ENCODE measurements at regions not wholly inside any gene's neighbourhood (a gene's known extent, or its start where the extent isn't known, plus 50 kb on each side); places are given as distances from the start of the nearest gene placed in this dataset.
"Not testable (repeated sequence)": the region's sequence is repeated elsewhere in the genome, so short reads cannot be mapped to it uniquely, and the experiment has no call there.

DNA sequence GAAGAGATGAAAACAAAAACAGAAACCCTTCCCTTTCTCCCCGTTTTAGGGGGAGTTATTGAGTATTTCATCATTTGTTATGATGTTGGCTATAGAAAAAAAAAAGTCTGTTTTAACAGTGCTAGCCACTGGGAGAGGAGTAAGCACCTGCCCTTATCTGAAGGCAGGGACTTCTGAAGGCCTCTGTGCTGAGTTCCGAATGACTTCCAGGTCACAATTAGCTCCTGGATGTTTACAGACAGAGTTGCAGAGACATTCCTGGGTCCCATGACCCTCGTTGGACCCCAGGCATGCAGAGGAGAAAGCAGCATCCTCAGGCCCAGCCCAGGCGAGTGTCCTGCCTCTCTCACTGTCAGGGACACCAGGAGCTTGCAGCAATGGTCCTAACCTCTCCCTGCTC lies 328.5 kb downstream of the CACNA1B start:
- H3K9me3 ChIP-seq (ENCODE audit: insufficient read depth in 2 of 2, low read depth in 1 of 2, low read length in 1 of 2) = peaks cover 0 to 30% of the 10 kb centered on the region in 2 experiments; a peak in 2 of 4 replicates
- H3K9ac ChIP-seq (replicated peaks in 1 of 4; ENCODE audit: extremely low read depth in 1 of 4, low read depth in 3 of 4, low read length in 3 of 4); H2AK5ac ChIP-seq (ENCODE audit: low read depth, low read length); DNase-seq (ENCODE audit: low read depth in 1 of 2, low spot score in 2 of 2); H4K20me1 ChIP-seq (replicated peaks in 1 of 2; ENCODE audit: control insufficient read depth in 1 of 2, insufficient read depth in 2 of 2, low read length in 2 of 2); H2BK5ac ChIP-seq (ENCODE audit: low read depth, low read length); H2BK15ac ChIP-seq (ENCODE audit: low read length); H4K91ac ChIP-seq (replicated peaks; ENCODE audit: insufficient read length, low read length); H3K18ac ChIP-seq (ENCODE audit: extremely low read depth, low read length); H3K4me2 ChIP-seq (ENCODE audit: insufficient read depth in 1 of 2, low read depth in 2 of 2, low read length in 2 of 2); H4K5ac ChIP-seq (ENCODE audit: insufficient read length, low read depth, low read length); POLR2A ChIA-PET (ENCODE audit: partially characterized antibody); H2BK20ac ChIP-seq (ENCODE audit: low read length); CTCF ChIA-PET (ENCODE audit: partially characterized antibody); H3K4ac ChIP-seq (replicated peaks; ENCODE audit: insufficient read length, low read depth, low read length); H2BK120ac ChIP-seq (replicated peaks; ENCODE audit: low read depth, low read length); H3K23me2 ChIP-seq (ENCODE audit: low read depth, low read length); H2AFZ ChIP-seq (ENCODE audit: low read length); H4K8ac ChIP-seq (ENCODE audit: extremely low read depth, insufficient read depth, low read length); H3K14ac ChIP-seq (ENCODE audit: insufficient read length); H3K79me2 ChIP-seq (ENCODE audit: control insufficient read depth in 1 of 2, insufficient read depth in 2 of 2, low read length in 2 of 2); FAIRE-seq; H3K56ac ChIP-seq (replicated peaks; ENCODE audit: insufficient read length, low read depth, low read length); H3K27ac ChIP-seq (ENCODE audit: low read depth, low read length); H3K23ac ChIP-seq (ENCODE audit: insufficient read length); H3K79me1 ChIP-seq (ENCODE audit: low read depth, low read length); H3K27me3 ChIP-seq (replicated peaks in 1 of 4; ENCODE audit: control insufficient read depth in 3 of 4, extremely low read depth in 1 of 4, insufficient read depth in 3 of 4, low read length in 3 of 4); H3K4me1 ChIP-seq (replicated peaks in 1 of 4; ENCODE audit: control insufficient read depth in 3 of 4, insufficient read depth in 4 of 4, low read length in 3 of 4); H2BK12ac ChIP-seq (ENCODE audit: low read depth, low read length); H3K4me3 ChIP-seq (ENCODE audit: extremely low read depth in 1 of 4, insufficient read depth in 2 of 4, low read depth in 3 of 4, low read length in 4 of 4); H3K36me3 ChIP-seq (ENCODE audit: control insufficient read depth in 2 of 4, insufficient read depth in 4 of 4, low read length in 3 of 4): not testable (repeated sequence)
- WGBS, 2 experiments (ENCODE audit: extremely low coverage in 1 of 2, insufficient coverage in 1 of 2, insufficient read length in 1 of 2, insufficient replicate concordance in 2 of 2, low coverage in 1 of 2, low lambda C conversion rate in 2 of 2, missing lambda C conversion rate in 1 of 2) = 56% methylated on average over 4 of the region's 4 CpGs; no CpG with 5 or more reads in 1 of the 2 experiments

DNA sequence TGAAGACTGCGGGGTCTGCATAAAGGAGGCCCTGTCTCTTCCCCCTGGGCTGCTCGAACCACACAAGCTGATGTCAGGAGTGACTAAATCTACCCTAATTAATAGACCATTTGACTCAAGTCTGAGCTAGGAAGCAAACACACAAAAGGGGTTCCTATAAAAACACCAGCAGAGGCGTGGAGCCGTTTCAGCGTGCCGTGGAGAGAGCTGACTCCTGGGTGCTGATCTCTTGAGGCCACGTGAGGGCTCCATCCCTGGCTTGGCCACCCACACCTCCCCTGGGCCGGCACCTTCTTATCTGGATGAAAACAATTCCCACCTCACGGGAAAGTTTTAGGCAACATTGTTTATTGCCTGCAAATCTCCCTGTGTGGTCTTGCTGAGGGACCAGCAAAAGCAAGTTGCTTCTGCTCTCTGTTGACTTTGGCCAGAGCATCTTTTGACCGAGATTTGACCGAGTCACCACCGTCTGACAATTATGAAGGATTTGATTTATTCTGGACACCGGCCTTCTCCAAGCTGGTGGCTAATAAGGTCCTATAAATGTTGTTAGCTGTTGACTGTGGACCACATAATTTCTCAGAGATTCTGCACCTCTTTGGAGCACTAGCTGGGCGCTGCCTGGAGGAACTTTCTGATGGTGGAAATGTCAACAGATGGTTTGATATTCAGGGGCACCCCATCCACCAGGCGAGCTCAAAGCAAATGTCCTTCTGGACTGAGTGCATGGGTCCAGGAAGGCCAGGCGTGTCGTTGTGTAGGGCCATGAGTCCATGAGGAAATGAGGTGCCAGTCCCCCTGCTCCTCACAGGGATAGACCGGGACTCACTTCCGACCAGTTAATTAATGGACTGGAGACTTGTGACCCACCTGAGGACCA lies 330.0 kb downstream of the CACNA1B start:
- peaks cover 0 to 25% of the 10 kb centered on the region in 2 experiments; a peak in 2 of 4 replicates for H3K9me3 ChIP-seq (ENCODE audit: insufficient read depth in 2 of 2, low read depth in 1 of 2, low read length in 1 of 2)
- H3K4ac ChIP-seq (replicated peaks; ENCODE audit: insufficient read length, low read depth, low read length); H2BK20ac ChIP-seq (ENCODE audit: low read length); H3K23me2 ChIP-seq (ENCODE audit: low read depth, low read length); H3K4me2 ChIP-seq (ENCODE audit: insufficient read depth in 1 of 2, low read depth in 2 of 2, low read length in 2 of 2); H4K20me1 ChIP-seq (replicated peaks in 1 of 2; ENCODE audit: control insufficient read depth in 1 of 2, insufficient read depth in 2 of 2, low read length in 2 of 2); POLR2A ChIA-PET (ENCODE audit: partially characterized antibody); H2BK12ac ChIP-seq (ENCODE audit: low read depth, low read length); H3K9ac ChIP-seq (replicated peaks in 1 of 4; ENCODE audit: extremely low read depth in 1 of 4, low read depth in 3 of 4, low read length in 3 of 4); H3K23ac ChIP-seq (ENCODE audit: insufficient read length); H3K79me2 ChIP-seq (ENCODE audit: control insufficient read depth in 1 of 2, insufficient read depth in 2 of 2, low read length in 2 of 2); H3K14ac ChIP-seq (ENCODE audit: insufficient read length); H4K91ac ChIP-seq (replicated peaks; ENCODE audit: insufficient read length, low read length); H4K8ac ChIP-seq (ENCODE audit: extremely low read depth, insufficient read depth, low read length); H2BK5ac ChIP-seq (ENCODE audit: low read depth, low read length); H3K79me1 ChIP-seq (ENCODE audit: low read depth, low read length); H3K4me3 ChIP-seq (ENCODE audit: extremely low read depth in 1 of 4, insufficient read depth in 2 of 4, low read depth in 3 of 4, low read length in 4 of 4); H4K5ac ChIP-seq (ENCODE audit: insufficient read length, low read depth, low read length); H3K27me3 ChIP-seq (replicated peaks in 1 of 4; ENCODE audit: control insufficient read depth in 3 of 4, extremely low read depth in 1 of 4, insufficient read depth in 3 of 4, low read length in 3 of 4); H3K4me1 ChIP-seq (replicated peaks in 1 of 4; ENCODE audit: control insufficient read depth in 3 of 4, insufficient read depth in 4 of 4, low read length in 3 of 4); DNase-seq (ENCODE audit: low read depth in 1 of 2, low spot score in 2 of 2); H3K36me3 ChIP-seq (ENCODE audit: control insufficient read depth in 2 of 4, insufficient read depth in 4 of 4, low read length in 3 of 4); FAIRE-seq; CTCF ChIA-PET (ENCODE audit: partially characterized antibody); H2AK5ac ChIP-seq (ENCODE audit: low read depth, low read length); H2BK15ac ChIP-seq (ENCODE audit: low read length); H3K18ac ChIP-seq (ENCODE audit: extremely low read depth, low read length); H3K27ac ChIP-seq (ENCODE audit: low read depth, low read length); H2AFZ ChIP-seq (ENCODE audit: low read length); H3K56ac ChIP-seq (replicated peaks; ENCODE audit: insufficient read length, low read depth, low read length); H2BK120ac ChIP-seq (replicated peaks; ENCODE audit: low read depth, low read length): not testable (repeated sequence)
- 75% methylated on average over 16 of the region's 19 CpGs; no CpG with 5 or more reads in 1 of the 2 experiments for WGBS, 2 experiments (ENCODE audit: extremely low coverage in 1 of 2, insufficient coverage in 1 of 2, insufficient read length in 1 of 2, insufficient replicate concordance in 2 of 2, low coverage in 1 of 2, low lambda C conversion rate in 2 of 2, missing lambda C conversion rate in 1 of 2)
